CD1c-positive myeloid dendritic cell (primary cell): ENCODE measurements at regions not wholly inside any gene's neighbourhood (a gene's known extent, or its start where the extent isn't known, plus 50 kb on each side); places are given as distances from the start of the nearest gene placed in this dataset.
A peak's percentile ranks its signal among the peaks of the same experiment; 100 is the strongest.
"Not testable (repeated sequence)": the region's sequence is repeated elsewhere in the genome, so short reads cannot be mapped to it uniquely, and the experiment has no call there.

Source experiments
- DNase-seq: peaks from one replicate; pipeline ENCODE4 v3.0.0-alpha.2; 2016; ENCODE audit errors: extremely low spot score

DNA sequence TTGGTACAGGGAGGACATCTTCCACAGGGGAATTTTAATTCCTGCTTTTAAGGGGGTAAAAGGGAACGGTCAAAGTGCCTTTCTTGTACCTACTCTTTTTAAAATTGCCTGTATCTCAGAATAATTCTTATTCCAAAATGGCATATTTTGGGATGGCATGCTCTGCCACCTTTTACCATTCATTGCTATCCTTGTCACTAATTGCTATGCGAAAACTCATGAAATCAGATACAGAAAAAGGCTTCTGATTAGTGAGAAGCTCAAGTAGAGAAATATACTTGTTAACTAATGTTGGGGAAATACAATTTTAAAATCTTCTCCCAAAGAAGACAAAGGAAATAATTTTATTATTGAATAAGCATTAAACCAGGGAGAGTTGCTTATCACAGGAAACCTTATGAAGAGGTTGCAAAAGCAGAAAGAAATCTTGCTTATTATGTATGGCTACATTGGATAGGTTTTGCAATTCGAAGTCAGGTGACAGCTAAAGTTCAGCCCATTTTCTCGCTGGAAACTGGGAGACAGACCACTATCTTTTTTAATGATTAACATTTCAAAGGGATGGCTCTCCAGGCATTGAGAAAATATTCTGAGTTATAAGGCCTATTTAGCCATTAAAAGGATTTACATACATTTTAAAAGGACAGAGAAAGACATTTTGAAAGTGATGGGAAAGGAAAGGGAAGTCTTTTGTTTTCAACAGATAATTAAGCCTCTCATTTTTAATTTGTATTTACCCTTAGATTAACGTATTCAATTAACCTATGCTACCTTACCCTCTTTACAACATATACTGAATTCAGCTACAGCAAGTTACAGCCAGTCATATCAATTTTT is 110.3 kb upstream of the PRSS16 start:
- no peak for DNase-seq

DNA sequence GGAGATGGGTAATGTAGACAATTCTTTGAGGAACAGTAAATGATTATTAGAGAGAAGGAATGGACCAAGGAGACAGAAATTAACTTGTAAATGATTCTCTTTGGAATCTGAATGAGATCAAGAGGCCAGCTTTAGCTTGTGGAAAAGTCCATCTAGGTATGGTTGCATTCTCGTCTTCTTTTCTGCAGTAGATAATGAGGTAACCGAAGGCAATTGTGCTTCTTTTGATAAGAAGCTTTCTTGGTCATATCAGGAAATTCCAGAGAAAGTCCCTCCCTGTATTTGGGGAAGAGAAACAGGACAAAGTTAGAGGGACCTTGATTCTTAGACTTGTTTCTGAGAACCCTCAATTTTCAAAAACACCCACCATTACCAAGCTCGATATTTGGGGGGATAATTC is 109.1 kb upstream of the PRSS16 start:
- DNase-seq = no peak

DNA sequence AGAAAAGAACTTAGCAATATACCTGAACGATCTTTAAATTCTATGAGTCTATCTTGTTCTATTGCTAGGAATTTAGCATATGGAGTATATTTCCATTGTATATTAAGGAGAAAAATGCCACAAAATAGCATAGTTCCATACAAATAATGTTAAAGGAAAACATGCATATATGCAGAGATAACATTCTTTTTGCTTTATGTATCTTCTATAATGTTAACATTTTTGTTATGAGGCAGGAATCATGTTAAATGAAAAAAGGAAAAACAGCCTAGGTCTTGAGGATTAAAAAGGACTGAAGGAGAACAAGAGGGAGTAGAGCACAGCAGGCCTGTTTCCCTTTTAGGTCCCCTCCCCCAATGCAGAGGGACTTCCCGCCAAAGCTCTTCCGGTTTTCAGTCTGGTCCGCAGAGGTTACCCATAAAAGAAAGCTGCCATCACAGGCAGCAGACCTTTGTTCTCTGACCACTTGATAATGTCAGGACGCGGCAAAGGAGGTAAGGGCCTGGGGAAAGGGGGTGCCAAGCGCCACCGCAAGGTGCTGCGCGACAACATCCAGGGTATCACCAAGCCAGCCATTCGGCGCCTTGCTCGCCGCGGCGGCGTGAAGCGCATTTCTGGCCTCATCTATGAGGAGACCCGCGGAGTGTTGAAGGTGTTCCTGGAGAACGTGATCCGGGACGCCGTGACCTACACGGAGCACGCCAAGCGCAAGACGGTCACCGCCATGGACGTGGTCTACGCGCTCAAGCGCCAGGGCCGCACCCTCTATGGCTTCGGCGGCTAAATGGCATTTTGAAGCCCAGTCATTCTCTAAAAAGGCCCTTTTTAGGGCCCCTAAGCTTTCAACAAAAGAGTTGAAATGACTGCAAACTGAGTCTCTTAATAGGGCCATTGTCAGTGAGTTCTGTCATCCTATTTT is 108.4 kb upstream of the PRSS16 start:
- peak; percentile 77 for DNase-seq

DNA sequence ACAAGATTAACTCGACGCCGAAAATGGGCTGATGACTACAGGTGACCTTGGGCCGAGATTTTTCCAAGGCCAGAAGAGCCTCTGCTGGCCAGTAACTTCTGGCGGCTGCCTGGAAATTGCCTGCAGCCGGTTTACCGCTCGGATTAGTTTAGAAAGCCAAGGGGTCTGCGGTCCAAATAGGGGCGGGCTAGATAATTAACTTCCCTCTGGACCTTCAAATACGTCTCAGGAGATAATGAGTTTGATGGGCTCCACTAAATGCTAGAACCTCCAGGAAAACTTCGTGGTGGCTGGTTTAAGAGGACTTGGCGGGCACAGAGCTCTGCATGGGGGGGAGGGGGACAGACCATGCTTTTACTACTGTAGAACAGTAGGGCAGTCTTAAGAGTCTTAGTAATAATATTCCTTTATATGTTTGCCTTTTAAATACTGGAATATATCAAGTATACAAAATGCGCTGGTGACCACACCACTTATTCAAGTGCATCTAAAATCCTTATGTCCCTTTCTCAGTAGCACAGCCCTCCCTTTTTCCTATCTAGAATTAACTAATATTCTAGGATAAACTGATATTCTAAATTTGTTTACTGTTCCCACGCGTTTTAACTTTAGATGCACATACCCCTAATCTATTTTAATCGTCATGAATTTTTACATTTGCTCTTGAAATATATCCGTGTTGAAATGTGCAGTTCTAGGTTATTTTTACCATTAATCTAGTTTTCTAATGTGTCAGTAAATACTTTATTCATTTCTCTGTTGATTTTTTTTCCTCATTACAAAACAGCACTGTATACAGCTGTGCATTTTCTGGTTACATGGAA is 107.5 kb upstream of the PRSS16 start:
- no peak for DNase-seq

DNA sequence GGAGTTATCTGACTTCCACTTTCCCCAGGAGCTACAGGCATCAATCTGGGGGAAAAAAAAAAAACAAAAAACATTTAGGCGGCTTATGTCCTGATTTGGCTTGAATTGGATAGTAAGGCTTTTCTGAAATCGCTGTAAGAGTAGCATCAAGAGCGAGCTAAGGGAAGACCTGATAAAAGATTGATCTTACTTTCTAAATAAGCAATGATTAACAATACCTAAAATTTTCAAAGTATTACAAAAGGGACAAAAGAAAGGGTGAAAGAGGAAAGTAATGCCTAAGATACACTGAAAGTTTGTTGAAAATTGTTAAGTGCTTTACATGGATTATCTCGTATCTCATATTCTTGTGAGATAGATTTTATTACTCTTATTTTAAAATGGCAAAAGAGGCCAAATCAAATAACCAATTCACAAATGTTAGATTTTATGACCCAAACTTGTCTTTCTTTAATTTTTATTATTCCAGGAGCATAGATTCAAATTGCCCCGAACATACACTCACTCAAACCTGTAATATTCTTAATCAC is 106.4 kb upstream of the PRSS16 start:
- no peak for DNase-seq

DNA sequence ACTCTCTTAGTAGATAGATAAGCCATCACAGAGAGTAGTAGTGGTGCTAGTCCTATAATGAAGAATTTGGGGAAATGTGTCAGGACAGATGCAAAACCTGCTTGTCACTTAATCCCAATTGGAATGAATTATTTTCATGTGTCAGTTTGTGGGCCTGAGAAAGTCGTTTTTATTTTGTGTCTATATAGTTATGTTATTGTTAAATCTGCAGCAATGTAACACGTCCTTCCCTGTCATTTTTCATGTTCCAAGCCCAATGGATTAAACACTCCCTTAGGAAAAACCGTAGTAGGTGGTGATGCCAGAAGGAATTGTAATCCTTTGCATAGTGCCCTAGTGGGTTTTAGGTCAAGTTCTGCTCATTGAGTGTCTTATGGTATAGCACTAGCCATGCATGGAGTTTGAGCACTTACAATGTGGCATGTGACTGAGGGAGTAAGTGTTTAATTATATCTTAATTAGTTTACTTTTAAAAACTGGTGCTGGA is 105.9 kb upstream of the PRSS16 start:
- DNase-seq = no peak

DNA sequence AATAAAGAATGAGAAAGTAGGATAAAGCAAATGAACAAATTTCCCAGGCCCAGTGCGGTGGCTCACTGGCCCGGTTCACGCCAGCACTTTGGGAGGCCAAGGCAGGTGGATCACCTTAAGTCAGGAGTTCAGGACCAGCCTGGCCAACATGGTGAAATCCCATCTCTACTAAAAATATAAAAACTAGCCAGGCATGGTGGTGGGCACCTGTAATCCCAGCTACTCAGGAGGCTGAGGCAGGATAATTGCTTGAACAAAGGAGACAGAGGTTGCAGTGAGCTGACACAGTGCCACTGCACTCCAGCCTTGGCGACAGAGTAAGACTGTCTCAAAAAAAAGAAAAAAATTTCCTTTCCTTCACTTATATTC is 104.5 kb upstream of the PRSS16 start:
- DNase-seq = not testable (repeated sequence)

DNA sequence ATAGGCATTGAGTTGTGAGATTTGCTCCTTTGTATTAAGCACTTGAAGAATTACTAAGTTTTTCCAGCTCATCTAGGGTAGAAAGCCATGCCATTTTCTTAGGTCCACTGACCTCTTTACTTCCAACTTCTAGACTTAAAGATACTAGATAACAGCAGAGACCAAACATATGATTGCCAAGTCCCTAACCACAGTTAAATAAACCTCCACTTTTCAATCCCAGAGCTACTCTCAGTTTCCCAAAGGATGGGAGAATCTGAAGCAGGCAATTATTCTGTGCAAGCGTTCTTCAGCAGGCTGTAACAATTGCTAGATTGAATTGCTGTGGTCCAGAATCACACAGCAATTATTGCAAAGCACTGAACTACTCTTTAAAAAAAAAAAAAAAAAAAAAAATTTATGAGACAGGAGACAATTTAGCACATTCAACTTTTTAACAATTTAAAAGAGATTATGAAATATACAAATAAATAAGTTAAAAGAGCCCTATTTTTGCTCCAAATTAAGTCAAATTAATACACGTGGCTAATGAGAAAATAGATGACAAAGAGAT is 104.0 kb upstream of the PRSS16 start:
- no peak for DNase-seq

DNA sequence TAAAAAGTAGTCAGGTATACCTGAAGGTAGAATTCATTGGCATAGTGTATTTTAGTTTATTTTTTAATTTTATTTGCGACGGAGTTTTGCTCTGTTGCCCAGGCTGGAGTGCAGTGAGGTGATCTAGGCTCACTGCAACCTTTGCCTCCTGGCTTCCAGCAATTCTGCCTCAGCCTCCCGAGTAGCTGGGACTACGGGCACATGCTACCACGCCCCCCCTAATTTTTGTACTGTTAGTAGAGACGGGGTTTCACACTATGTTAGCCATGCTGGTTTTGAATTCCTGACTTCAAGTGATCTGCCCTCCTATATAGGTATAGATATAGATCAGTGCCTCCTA is 102.8 kb upstream of the PRSS16 start:
- no peak for DNase-seq

DNA sequence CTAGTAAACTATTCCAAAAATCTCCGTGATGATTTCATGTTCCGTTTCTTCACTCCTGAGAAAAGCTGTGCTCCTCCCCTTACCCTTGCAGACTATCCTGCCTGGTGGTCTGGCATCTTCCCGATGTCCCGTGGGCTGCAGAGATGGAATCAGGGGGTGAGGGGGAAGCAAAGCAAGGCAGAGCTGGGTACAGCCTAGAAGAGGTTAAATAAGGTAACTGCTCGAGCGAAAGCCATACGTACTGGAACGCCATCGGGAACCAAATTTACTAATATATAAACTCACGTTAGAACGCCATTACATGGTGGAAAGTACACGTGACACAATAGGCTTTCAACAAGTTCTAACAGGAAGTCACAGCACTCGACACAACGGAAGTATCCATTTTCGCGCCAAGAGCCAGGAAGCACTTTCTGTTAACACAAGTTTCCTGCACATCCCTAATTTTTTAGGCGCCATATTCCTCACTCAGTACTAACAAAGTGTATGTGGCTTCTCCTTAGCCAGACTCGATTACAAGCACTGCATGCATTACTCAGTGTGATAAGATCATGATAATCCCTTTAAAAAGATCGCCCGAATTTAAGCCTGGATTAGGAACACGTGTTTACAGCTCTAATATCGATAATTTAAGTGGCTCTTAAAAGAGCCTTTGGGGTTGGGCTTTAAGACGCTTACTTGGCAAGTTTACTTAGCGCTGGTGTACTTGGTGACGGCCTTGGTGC is 101.6 kb upstream of the PRSS16 start:
- DNase-seq = peak; percentile 89

DNA sequence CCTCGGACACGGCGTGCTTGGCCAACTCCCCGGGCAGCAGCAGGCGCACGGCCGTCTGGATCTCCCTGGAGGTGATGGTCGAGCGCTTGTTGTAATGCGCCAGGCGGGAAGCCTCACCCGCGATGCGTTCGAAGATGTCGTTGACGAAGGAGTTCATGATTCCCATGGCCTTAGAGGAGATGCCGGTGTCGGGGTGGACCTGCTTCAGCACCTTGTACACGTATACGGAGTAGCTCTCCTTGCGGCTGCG is 101.1 kb upstream of the PRSS16 start:
- DNase-seq = not testable (repeated sequence)

DNA sequence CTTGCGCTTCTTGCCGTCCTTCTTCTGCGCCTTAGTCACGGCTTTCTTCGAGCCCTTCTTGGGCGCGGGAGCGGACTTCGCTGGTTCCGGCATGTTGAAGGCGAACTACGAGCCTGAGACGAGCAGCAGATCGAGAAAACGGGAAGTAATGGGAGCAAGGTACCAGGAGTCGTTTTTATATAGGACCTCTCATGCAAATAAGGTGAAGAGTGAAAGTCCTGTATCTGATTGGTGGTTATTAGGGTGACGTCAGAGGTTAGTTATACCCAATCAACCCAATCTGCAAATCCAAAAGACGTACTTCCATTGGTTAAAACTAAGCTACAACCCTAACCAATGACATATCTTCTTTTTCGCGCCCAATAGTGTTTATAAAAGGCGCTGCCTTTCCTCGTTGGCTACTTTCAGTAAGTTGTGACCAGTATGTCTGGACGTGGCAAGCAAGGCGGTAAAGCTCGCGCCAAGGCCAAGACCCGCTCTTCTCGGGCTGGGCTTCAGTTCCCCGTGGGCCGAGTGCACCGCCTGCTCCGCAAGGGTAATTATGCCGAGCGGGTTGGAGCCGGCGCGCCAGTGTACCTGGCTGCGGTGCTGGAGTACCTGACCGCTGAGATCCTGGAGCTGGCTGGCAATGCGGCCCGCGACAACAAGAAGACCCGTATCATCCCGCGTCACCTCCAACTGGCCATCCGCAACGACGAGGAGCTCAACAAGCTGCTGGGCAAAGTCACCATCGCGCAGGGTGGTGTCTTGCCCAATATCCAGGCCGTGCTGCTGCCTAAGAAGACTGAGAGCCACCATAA is 100.6 kb upstream of the PRSS16 start:
- DNase-seq = peak; percentile 98

DNA sequence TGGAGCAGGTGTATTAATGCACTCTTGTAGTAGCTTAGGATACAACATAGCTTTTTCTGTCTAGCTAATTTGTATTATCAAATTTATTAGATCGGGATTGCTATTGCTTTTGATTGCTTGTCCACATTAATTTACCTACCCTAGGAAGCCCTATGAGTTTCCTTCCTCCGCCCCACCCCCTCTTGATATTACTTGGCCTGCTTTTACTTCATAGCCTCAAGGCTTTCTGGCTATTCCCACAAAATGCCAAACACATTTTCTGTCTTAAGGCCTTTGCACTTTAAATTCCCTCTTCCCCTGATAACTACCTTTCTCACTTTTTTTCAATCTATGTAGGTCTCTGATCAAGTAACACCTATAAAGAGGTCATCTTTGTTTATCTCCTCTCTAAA is 99.1 kb upstream of the PRSS16 start:
- no peak for DNase-seq

DNA sequence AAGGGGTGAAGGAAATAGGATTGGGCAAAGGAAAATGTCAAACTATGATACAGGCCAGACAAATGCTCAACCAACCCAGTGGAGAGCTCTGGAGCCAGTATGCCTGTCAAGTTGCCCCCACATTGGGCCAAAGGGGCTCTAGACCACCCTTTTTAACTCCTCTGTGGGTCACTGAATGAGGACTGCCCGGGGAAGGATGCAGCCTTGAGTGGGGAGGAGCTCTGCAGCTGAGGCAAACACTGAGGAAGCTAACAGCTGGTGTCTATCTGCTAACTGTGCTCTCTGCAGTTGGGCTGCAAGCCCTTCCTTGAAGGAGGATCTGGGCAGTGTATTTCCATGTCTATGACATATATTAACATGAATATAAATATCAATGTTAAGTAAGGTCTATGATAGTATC is 98.4 kb upstream of the PRSS16 start:
- DNase-seq = no peak

DNA sequence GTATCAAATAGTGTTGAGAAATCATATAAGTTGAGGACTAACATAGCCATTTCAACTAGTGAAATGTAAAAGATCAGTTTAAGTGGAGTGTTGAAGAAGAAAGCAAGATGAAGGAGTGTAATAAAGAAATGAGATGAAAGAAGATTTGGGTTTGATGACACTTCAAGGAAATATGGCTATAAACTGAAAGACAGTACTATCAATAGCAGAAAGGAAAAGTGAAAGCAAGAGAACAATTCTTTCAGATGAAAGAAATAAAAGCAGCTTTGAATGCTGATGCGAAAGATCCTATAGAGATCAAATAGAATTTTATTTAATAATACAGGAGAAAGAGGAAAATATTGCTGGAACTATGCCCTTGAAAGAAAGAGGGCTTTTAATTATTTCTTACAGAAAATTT is 92.8 kb upstream of the PRSS16 start:
- DNase-seq = no peak

DNA sequence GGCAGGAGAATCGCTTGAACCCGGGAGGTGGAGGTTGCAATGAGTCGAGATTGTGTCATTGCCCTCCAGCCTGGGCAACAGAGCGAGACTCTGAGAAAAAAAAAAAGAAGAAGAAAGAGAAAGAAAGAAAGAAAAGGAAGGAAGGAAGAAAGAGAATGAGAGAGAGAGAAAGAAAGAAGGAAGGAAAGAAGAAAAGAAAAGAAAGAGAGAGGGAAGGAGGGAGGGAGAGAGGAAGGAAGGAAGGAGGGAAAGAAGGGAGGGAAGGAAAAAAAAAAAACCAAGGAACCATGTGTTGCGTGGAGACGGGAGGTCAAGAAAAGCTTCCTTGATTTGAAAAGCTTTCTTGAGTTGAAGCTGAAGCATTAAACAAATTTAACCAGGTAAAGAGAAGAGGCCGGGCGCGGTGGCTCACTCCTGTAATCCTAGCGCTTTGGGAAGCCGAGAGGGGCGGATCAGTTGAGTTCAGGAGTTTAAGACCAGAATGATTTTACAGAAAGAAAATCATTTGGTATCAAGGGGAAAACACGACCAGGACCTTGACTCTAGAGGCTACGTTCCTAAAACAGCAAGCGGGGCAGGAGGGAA is 90.5 kb upstream of the PRSS16 start:
- no peak for DNase-seq

DNA sequence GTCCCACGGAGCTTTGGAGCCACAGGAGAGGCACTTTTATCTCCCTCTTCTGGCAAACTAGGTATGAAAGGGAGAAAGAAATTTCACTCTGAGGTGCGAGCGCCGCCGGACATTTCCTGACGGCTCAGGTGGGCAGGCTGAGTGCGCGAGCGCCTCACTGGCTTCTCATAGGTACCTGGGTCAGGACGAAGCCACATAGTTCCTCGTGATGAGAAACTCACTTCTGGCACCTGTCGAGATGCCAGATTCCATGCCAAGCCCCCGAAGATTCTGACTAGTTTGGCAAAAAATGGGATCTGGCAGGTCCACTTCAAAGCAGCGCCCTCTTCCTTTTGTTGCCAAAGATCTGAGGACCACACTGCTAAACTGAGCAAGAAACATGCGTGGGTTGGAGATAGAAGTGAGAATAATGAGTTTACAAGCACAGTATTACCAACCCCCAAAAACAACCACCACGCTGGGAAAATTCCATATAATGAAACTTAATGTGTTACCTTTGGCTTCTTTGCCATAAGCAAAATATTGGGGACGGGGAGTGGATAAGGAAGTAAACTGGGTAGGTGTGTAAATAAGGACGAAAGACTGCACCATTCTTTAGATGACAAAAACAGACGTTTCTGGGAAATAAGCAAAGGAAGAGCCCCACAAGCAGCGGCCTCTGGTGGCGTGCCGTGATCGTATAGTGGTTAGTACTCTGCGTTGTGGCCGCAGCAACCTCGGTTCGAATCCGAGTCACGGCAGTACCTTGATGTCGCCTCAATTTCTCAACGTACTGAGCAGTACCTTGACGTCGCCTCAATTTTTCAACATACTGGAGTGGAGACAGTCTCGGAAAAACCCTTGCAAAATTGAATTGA is 89.8 kb upstream of the PRSS16 start:
- DNase-seq = peak; percentile 81

DNA sequence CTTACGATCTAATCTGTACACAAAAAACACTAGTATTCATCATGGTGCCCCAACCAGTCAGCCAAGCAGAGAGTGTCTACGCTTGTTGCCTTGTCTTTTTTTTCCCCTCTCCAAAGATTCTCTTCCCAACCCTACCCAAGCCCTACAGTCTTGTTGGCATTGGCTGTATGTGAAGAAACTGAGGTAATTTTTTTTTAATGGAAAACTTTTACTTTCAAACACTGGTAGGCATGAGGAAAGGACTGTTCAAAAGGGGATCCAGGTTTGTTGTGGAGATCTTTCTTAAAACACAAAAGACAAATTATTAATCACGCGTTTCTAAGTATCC is 89.2 kb upstream of the PRSS16 start:
- DNase-seq = no peak

DNA sequence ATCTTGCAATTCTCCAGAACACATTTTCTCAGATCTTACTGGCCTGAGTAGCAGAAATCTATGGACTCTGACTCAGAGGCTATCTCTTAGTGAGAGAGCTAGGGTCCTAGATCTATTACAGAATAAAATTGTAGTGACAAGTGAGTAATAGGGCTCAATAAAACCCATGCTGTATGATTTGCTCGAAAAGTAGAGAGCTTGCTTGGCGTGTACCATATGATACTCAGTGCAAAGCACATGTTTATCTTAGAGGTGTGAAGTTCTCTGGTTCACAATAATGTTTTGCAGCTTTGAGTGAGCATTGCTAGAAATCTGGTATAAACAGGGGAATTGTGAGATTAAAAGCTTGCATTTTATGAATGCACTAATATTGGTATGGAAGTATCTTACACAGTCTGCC is 87.8 kb upstream of the PRSS16 start:
- no peak for DNase-seq
